RWPE2 (cell line): ENCODE measurements at regions not wholly inside any gene's neighbourhood (a gene's known extent, or its start where the extent isn't known, plus 50 kb on each side); places are given as distances from the start of the nearest gene placed in this dataset.

ENCODE experiments used
- ATAC-seq: fragments of 200-7000 bp; cut with Tn5 transposase; 3 replicates; pipeline ENCODE4 v1.9.1; 2021; ENCODE audit warnings: low read depth
- DNase-seq: peaks from one replicate; pipeline ENCODE4 v3.0.0-alpha.2; 2020; ENCODE audit warnings: low spot score
- H3K27ac ChIP-seq: fragments of 450-650 bp; 2 replicates; pipeline ENCODE4 v1.5.1; 2017; ENCODE audit warnings: mild to moderate bottlenecking; ENCODE audit not compliant: poor library complexity, severe bottlenecking
- H3K27me3 ChIP-seq: fragments of 250-450 bp; sonication (Bioruptor Pico); 2 replicates; pipeline ENCODE4 v1.5.1; 2021; ENCODE audit warnings: mild to moderate bottlenecking, moderate library complexity; ENCODE audit not compliant: insufficient read depth, poor library complexity, severe bottlenecking
- H3K36me3 ChIP-seq: fragments of 250-450 bp; sonication (Bioruptor Pico); 2 replicates; pipeline ENCODE4 v1.5.1; 2020; ENCODE audit warnings: low read depth, mild to moderate bottlenecking, moderate library complexity
- H3K4me1 ChIP-seq: fragments of 250-450 bp; sonication (Bioruptor Pico); 2 replicates; pipeline ENCODE4 v1.5.1; 2021; ENCODE audit warnings: mild to moderate bottlenecking, moderate library complexity; ENCODE audit not compliant: insufficient read depth, poor library complexity, severe bottlenecking
- H3K4me3 ChIP-seq: fragments of 250-450 bp; sonication (Bioruptor Pico); 2 replicates; pipeline ENCODE4 v1.5.1; 2021; ENCODE audit warnings: mild to moderate bottlenecking, moderate library complexity; ENCODE audit not compliant: severe bottlenecking
- H3K9me3 ChIP-seq: fragments of 250-450 bp; sonication (Bioruptor Pico); 2 replicates; pipeline ENCODE4 v1.5.1; 2021; ENCODE audit warnings: mild to moderate bottlenecking, moderate library complexity; ENCODE audit not compliant: severe bottlenecking
- TF ChIP-seq, protein P1 (sequence below): fragments of 450-650 bp; IDR thresholded peaks from one replicate; pipeline ENCODE4 v1.5.1; 2017; ENCODE audit warnings: mild to moderate bottlenecking, moderate library complexity; ENCODE audit not compliant: poor library complexity, severe bottlenecking

DNA sequence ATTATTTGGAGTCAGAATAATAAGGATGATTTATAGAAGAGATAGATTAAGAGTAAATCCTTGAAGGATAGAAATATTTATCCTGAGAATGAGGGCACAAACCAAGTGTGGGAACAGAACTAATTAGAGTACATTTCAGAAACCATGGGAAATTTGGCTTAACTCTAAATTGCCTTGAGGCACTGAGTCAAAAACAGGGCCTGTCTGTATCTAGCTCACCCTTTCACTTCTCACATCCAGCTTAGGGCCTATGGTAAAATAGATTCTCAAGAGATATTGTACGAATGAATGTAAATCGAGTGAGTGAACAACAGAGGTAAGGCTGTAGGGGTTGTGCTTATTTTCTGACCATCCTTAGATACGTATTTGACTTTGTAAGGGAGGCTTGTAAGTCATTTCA, 586.1 kb upstream of the DPPA4 start:
- ATAC-seq: no peak
- Histone ChIP-seq H3K4me1 (peaks cover 14% of the 10 kb centered on the region), H3K9me3 (no peaks in the 10 kb centered on the region), H3K27ac (no peak overlapping the region), H3K4me3 (no peak overlapping the region), H3K27me3 (no peaks in the 10 kb centered on the region), H3K36me3 (no peaks in the 10 kb centered on the region)
- TF ChIP-seq, protein P1, sequence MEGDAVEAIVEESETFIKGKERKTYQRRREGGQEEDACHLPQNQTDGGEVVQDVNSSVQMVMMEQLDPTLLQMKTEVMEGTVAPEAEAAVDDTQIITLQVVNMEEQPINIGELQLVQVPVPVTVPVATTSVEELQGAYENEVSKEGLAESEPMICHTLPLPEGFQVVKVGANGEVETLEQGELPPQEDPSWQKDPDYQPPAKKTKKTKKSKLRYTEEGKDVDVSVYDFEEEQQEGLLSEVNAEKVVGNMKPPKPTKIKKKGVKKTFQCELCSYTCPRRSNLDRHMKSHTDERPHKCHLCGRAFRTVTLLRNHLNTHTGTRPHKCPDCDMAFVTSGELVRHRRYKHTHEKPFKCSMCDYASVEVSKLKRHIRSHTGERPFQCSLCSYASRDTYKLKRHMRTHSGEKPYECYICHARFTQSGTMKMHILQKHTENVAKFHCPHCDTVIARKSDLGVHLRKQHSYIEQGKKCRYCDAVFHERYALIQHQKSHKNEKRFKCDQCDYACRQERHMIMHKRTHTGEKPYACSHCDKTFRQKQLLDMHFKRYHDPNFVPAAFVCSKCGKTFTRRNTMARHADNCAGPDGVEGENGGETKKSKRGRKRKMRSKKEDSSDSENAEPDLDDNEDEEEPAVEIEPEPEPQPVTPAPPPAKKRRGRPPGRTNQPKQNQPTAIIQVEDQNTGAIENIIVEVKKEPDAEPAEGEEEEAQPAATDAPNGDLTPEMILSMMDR: no peak
- no peak for DNase-seq

DNA sequence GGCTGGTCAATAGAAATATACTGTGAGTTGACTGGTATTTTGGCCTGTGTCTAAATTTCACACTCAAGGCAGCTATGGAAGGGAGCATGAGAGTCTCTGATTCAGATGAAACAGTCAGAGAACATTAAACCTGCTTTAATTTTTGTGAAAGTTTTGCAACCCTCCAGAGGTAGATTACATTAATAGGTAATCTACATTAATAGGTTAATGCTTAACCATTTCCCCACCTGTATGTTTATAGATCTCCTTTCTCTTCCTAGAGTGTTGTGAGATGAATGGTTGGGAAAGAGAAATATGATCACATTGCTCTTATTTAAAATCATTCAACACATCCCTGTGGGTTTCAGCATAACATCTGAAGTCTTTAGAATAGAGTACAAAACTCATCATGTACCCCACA, 586.9 kb upstream of the DPPA4 start:
- no peaks in the 10 kb centered on the region for H3K27me3 ChIP-seq
- H3K4me1 ChIP-seq: peaks cover 14% of the 10 kb centered on the region
- ATAC-seq (no peak), DNase-seq (no peak)
- no peak overlapping the region for H3K27ac ChIP-seq
- no peaks in the 10 kb centered on the region for H3K36me3 ChIP-seq
- H3K4me3 ChIP-seq: no peak overlapping the region
- TF ChIP-seq, protein P1: no peak
- H3K9me3 ChIP-seq: no peaks in the 10 kb centered on the region

DNA sequence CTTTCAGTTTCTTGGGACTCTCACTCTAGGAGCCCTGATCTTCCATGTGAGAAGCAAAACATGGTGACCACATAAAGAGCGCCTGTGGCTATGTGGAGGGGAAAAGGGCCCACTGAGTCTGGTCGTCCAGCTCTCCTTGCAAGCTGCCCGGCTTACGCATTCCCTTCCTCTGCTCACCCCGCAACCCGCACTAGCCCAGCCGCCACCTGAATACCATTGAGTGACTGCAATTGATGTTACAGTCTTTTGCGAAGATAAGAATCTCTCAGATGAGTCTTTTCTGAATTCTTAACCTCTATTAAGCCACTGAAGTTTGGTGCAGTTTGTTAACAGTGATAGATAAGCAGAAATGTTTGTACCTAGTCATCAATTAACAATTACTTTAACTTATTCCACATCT, 589.0 kb upstream of the DPPA4 start:
- peak overlapping the region; percentile 91 for H3K27ac ChIP-seq
- no peaks in the 10 kb centered on the region for H3K27me3 ChIP-seq
- peaks cover 24% of the 10 kb centered on the region for H3K4me1 ChIP-seq
- H3K36me3 ChIP-seq: no peaks in the 10 kb centered on the region
- TF ChIP-seq, protein P1: no peak
- DNase-seq: no peak
- no peak for ATAC-seq
- H3K4me3 ChIP-seq: no peak overlapping the region
- H3K9me3 ChIP-seq: no peaks in the 10 kb centered on the region

DNA sequence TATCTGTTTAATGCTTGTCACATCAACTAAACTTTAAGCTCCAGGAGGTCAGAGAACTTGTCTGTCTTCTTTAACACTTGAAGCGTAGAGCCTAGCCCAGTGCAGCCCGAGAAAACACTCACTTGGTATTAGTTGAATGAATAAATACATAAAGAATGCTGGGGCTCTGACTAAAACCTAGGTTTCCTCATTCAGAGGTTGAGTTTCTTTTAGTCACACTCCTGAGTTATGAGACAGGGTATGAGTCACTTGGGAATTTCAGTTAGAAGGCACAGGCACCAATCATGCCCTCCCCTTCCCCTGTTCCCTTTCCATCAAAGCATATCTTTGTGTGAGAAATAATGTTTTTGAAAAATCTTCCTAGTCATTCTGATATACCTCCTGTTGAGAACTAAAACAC, 589.8 kb upstream of the DPPA4 start:
- TF ChIP-seq, protein P1: no peak
- H3K27ac ChIP-seq: peak overlapping the region; percentile 91
- H3K9me3 ChIP-seq: no peaks in the 10 kb centered on the region
- no peak overlapping the region for H3K4me3 ChIP-seq
- H3K36me3 ChIP-seq: no peaks in the 10 kb centered on the region
- peak; percentile 97 for ATAC-seq
- DNase-seq: peak; percentile 40
- no peaks in the 10 kb centered on the region for H3K27me3 ChIP-seq
- H3K4me1 ChIP-seq: peaks cover 24% of the 10 kb centered on the region

DNA sequence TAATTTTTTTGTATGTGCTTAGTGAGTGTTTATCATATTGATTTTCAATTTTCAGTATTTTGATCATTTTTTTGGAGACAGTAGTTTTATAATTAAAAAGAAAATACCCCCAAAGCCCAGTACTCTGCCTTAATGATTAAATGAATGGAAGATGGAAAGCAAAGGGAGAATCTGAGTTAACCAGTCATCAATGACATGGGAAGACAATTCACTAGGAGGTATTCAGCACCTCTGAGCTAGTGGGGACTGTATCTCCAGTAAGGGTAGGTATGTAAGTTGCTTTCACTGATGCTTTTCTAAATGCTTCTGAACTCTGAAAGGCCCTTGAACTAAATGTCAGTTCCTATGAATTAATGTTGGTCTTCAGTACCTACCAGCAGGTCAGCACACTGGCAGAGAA, 590.4 kb upstream of the DPPA4 start:
- no peak for DNase-seq
- Histone ChIP-seq H3K27ac (peak overlapping the region; percentile 91), H3K9me3 (no peaks in the 10 kb centered on the region), H3K4me1 (peaks cover 24% of the 10 kb centered on the region), H3K27me3 (no peaks in the 10 kb centered on the region), H3K36me3 (no peaks in the 10 kb centered on the region), H3K4me3 (no peak overlapping the region)
- TF ChIP-seq, protein P1: no peak
- ATAC-seq: no peak
